OCI-LY3 (cell line): ENCODE measurements at regions not wholly inside any gene's neighbourhood (a gene's known extent, or its start where the extent isn't known, plus 50 kb on each side); places are given as distances from the start of the nearest gene placed in this dataset.

Source experiments
- H2AFZ ChIP-seq: fragments of 200-600, 300-600 bp; shearing (Covaris generic); 2 replicates; pipeline ENCODE4 v1.6.0; 2014; ENCODE audit warnings: antibody characterized with exemption, low read depth, low read length
- H3K27ac ChIP-seq: fragments of 200-600, 300-600 bp; sonication (generic); 2 replicates; pipeline ENCODE4 v1.5.1; 2014; ENCODE audit warnings: mild to moderate bottlenecking, low read length, moderate library complexity, mixed read lengths
- H3K27me3 ChIP-seq: fragments of 200-600, 300-600 bp; sonication (generic); 2 replicates; pipeline ENCODE4 v1.6.1; 2014; ENCODE audit warnings: low read depth, low read length, mixed read lengths
- H3K36me3 ChIP-seq: fragments of 200-600, 300-600 bp; sonication (generic); replicated peaks from 2 replicates; pipeline ENCODE3; 2014; ENCODE audit warnings: low read depth, low read length, mixed read lengths
- H3K4me1 ChIP-seq: fragments of 300-600, 200-600 bp; sonication (generic); 2 replicates; pipeline ENCODE4 v1.6.1; 2014; ENCODE audit warnings: low read length, mixed read lengths
- H3K4me2 ChIP-seq: fragments of 200-600, 300-600 bp; sonication (generic); 2 replicates; pipeline ENCODE4 v1.6.1; 2014; ENCODE audit warnings: low read length, mixed read lengths
- H3K4me3 ChIP-seq: fragments of 300-600, 200-600 bp; sonication (generic); 2 replicates; pipeline ENCODE4 v1.5.1; 2014; ENCODE audit warnings: antibody characterized with exemption, mild to moderate bottlenecking, low read length, moderate library complexity
- H3K79me2 ChIP-seq: fragments of 300-600, 200-600 bp; shearing (Covaris generic); 2 replicates; pipeline ENCODE4 v1.6.1; 2014; ENCODE audit warnings: mild to moderate bottlenecking, low read length, mixed read lengths
- H3K9ac ChIP-seq: fragments of 300-600, 200-600 bp; shearing (Covaris generic); 2 replicates; pipeline ENCODE4 v1.6.0; 2014; ENCODE audit warnings: mild to moderate bottlenecking, low read length, moderate library complexity
- H3K9me3 ChIP-seq: fragments of 200-600, 300-600 bp; shearing (Covaris generic); 2 replicates; pipeline ENCODE4 v1.6.1; 2014; ENCODE audit warnings: low read length, mixed read lengths; ENCODE audit not compliant: insufficient read depth
- H4K20me1 ChIP-seq: fragments of 200-600, 300-600 bp; sonication (generic); 2 replicates; pipeline ENCODE4 v1.6.1; 2016; ENCODE audit warnings: low read length, mixed read lengths; ENCODE audit not compliant: insufficient read depth
- EZH2phosphoT487 ChIP-seq: fragments of 200-600 bp; shearing (Covaris generic); IDR thresholded peaks from 2 replicates; pipeline ENCODE4 v1.6.1; 2018; ENCODE audit warnings: antibody characterized with exemption, mixed run types, low read depth
- TF ChIP-seq, protein P1 (sequence below): fragments of 200-600, 300-600 bp; sonication (generic); IDR thresholded peaks from 2 replicates; pipeline ENCODE4 v1.5.1; 2014; ENCODE audit warnings: antibody characterized with exemption, low read length, low read depth

DNA sequence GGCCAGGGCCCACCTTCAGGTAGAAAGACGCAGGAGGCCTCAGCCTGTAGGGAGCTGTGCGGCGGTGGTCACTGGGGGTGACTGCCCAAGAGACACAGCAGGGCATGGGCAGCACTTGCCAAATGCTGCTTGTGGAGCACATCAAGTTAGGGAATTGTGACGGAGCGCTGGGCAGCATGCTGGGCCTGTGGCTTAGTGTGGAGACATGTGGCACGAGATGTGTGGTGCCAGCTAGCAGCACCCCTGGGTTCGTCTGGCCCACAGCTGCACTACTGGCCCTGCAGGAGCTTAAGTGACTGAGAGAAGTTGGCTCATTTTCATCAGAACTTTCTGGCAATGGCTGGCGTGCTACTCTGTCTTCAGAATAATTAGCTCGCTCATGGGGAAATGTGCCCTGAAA lies 213.1 kb upstream of the SYNDIG1 start:
- Histone ChIP-seq H3K36me3 (no peaks in the 10 kb centered on the region), H3K9ac (no peak overlapping the region), H3K27ac (no peak overlapping the region), H3K79me2 (no peaks in the 10 kb centered on the region), H3K4me1 (peaks cover 3% of the 10 kb centered on the region), H3K4me3 (no peak overlapping the region), H2AFZ (no peak overlapping the region), H3K4me2 (no peak overlapping the region), H3K9me3 (no peaks in the 10 kb centered on the region), H4K20me1 (no peaks in the 10 kb centered on the region), H3K27me3 (no peaks in the 10 kb centered on the region)
- TF ChIP-seq EZH2phosphoT487 = no peak
- TF ChIP-seq, protein P1, sequence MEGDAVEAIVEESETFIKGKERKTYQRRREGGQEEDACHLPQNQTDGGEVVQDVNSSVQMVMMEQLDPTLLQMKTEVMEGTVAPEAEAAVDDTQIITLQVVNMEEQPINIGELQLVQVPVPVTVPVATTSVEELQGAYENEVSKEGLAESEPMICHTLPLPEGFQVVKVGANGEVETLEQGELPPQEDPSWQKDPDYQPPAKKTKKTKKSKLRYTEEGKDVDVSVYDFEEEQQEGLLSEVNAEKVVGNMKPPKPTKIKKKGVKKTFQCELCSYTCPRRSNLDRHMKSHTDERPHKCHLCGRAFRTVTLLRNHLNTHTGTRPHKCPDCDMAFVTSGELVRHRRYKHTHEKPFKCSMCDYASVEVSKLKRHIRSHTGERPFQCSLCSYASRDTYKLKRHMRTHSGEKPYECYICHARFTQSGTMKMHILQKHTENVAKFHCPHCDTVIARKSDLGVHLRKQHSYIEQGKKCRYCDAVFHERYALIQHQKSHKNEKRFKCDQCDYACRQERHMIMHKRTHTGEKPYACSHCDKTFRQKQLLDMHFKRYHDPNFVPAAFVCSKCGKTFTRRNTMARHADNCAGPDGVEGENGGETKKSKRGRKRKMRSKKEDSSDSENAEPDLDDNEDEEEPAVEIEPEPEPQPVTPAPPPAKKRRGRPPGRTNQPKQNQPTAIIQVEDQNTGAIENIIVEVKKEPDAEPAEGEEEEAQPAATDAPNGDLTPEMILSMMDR = no peak

DNA sequence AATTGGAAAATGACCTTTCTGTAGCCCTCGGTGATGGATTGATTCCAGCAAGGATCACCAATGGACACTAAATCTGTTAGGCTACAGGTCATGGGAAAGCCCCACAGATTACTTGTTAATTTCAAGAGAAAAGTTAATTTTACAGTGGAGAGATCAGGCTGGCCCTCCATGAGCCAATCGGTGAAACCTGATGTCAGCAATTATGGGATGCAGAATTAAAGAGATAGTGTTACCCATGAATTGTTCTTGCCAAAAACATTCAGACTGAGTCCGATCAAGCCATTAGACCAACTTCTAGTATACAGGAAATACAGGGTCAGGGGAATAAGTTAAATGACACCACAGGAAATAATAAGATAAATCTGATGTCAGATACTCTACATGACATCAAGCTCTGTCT lies 214.9 kb upstream of the SYNDIG1 start:
- Histone ChIP-seq H3K36me3 (no peaks in the 10 kb centered on the region), H3K79me2 (no peaks in the 10 kb centered on the region), H3K27me3 (no peaks in the 10 kb centered on the region), H3K4me3 (no peak overlapping the region), H4K20me1 (no peaks in the 10 kb centered on the region), H3K4me2 (no peak overlapping the region), H3K27ac (no peak overlapping the region), H2AFZ (no peak overlapping the region), H3K9ac (no peak overlapping the region), H3K4me1 (peaks cover 6% of the 10 kb centered on the region), H3K9me3 (no peaks in the 10 kb centered on the region)
- no peak for TF ChIP-seq EZH2phosphoT487
- TF ChIP-seq, protein P1 = no peak

GRCh38 chr20:24253321-24253720 lies 216.1 kb upstream of the SYNDIG1 start:
- Histone ChIP-seq H2AFZ (no peak overlapping the region), H3K9me3 (no peaks in the 10 kb centered on the region), H3K36me3 (no peaks in the 10 kb centered on the region), H4K20me1 (no peaks in the 10 kb centered on the region), H3K9ac (no peak overlapping the region), H3K27me3 (no peaks in the 10 kb centered on the region), H3K4me2 (no peak overlapping the region), H3K4me3 (no peak overlapping the region), H3K27ac (no peak overlapping the region), H3K79me2 (no peaks in the 10 kb centered on the region), H3K4me1 (peaks cover 6% of the 10 kb centered on the region)
- TF ChIP-seq, protein P1 = no peak
- no peak for TF ChIP-seq EZH2phosphoT487

DNA sequence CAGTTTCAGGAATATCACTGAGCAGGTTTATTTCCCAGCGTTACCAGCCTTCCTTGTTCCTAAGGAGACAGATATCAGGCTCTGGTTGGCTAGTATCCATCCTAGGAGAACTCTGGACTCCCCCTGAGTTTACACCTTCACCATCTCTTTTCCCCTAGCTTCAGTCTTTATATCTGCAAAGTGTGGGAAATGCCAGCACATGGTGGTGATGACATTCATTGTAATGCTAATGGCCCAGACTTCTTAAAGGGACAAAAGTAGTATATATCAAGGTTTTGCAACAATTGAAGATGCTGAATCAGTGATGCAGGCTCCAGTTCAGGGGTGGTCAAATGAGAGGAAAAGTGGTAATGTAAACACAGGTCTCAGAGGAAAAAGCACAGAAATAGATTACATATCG lies 224.3 kb upstream of the SYNDIG1 start:
- peaks cover 16% of the 10 kb centered on the region; the same call in 1 of the 2 replicates for H3K27me3 ChIP-seq
- no peak overlapping the region for H3K4me3 ChIP-seq

More for the DNA sequence above, 224.3 kb upstream of the SYNDIG1 start:
- Histone ChIP-seq H2AFZ (no peak overlapping the region), H3K27ac (no peak overlapping the region), H3K9ac (no peak overlapping the region), H3K4me1 (no peaks in the 10 kb centered on the region), H3K79me2 (no peaks in the 10 kb centered on the region), H3K4me2 (no peak overlapping the region), H4K20me1 (no peaks in the 10 kb centered on the region), H3K9me3 (no peaks in the 10 kb centered on the region), H3K36me3 (no peaks in the 10 kb centered on the region)
- TF ChIP-seq, protein P1 = no peak
